GM10266 (cell line): ENCODE measurements at regions not wholly inside any gene's neighbourhood (a gene's known extent, or its start where the extent isn't known, plus 50 kb on each side); places are given as distances from the start of the nearest gene placed in this dataset.

Source experiments
- DNase-seq: peaks from one replicate; pipeline ENCODE4 v3.0.0; 2012; ENCODE audit errors: extremely low spot score
- CTCF ChIP-seq: IDR thresholded peaks from 2 replicates; pipeline ENCODE4 v1.5.1; 2012; ENCODE audit warnings: mild to moderate bottlenecking, low read depth; ENCODE audit not compliant: control insufficient read depth, insufficient read depth; ENCODE audit errors: missing control alignments

- DNase-seq, result no peak
- TF ChIP-seq CTCF, result no peak
Measured at GRCh38 chr12:85573635-85574214, 262.5 kb downstream of the RASSF9 start.

GRCh38 chr12:85574291-85574690, 261.9 kb downstream of the RASSF9 start:
- TF ChIP-seq CTCF, result no peak

GRCh38 chr12:85575120-85576096, 260.8 kb downstream of the RASSF9 start:
- TF ChIP-seq CTCF, result peak; percentile 66
- peak; percentile 41 for DNase-seq

More at GRCh38 chr12:85574291-85574690, 261.9 kb downstream of the RASSF9 start:
- DNase-seq, result no peak

DNA sequence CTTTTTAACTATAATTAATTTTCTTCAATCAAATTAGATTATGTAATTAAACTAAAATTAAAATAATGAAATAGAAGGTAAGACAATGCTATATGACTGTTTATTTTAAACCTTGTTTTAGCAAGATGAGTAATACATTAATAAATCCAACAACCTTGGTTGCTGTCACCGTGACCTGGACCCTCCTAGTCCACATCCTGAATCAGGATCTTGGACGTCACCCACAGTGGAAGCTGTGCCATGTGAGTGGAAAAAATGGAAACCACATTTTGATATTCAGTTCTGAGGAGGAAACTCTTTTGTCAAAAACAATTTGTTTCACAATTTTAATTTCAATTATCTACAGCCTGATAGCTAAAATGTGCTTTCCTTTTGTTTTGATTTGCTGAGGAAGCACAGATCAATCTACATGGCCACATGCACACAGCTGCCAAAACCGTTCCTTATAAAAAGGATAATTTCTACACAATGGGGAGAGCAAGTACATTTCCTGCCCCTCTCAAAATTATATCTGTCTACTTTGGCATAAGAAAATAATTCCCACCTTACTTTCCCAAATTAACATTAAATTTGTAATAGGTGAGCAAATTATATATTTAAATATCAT, 255.5 kb downstream of the RASSF9 start:
- no peak for DNase-seq
- TF ChIP-seq CTCF, result no peak

- no peak for TF ChIP-seq CTCF
- DNase-seq, result no peak
Measured at GRCh38 chr12:85587158-85587557, 249.1 kb downstream of the RASSF9 start.

- DNase-seq, result no peak
- no peak for TF ChIP-seq CTCF
Measured at GRCh38 chr12:85588221-85588620, 248.0 kb downstream of the RASSF9 start.
